ENCODE measurements at regions not wholly inside any gene's neighbourhood (a gene's known extent, or its start where the extent isn't known, plus 50 kb on each side); places are given as distances from the start of the nearest gene placed in this dataset.

DNA sequence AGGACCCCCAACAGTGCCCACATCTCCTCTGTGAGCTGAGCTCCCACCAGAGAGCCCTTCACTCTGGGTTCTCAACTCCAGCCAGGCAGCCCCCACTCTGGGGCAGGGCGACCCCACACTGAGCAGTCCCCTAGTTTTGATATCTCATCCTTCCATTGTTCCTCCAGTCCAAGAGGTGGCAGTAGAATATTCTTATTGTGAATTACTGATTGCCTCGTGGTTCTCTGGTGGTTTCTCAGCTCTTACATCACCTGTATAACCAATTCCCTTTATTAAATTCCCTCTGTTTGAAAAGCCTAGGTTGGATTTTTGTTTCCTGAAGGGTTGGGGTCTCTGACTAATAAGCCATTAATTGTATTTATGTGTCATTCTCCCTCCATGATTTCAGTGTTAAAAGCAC is 407.5 kb downstream of the SETD4 start:
- TF ChIP-seq EHMT2 (IDR thresholded peaks at IDR 0.05; ENCODE audit: low read depth) (no peak), MAZ (IDR thresholded peaks at IDR 0.05; ENCODE audit: borderline replicate concordance, low read depth, low read length) (no peak), EP300 (IDR thresholded peaks at IDR 0.05) (no peak), RNF2 (IDR thresholded peaks at IDR 0.05; ENCODE audit: borderline replicate concordance, low read depth) (no peak), KDM5A (IDR thresholded peaks at IDR 0.05) (no peak), RAD21 (conservative IDR thresholded peaks at IDR 0.05 in 1 of 2, IDR thresholded peaks at IDR 0.05 in 1 of 2) (no peak), BHLHE40 (IDR thresholded peaks at IDR 0.05; ENCODE audit: low read depth, low read length) (no peak), NR3C1 (IDR thresholded peaks at IDR 0.05) (no peak), KDM1A (IDR thresholded peaks at IDR 0.05; ENCODE audit: low read depth) (no peak), POLR2AphosphoS2 (conservative IDR thresholded peaks at IDR 0.05; ENCODE audit: low read length) (no peak)
- TF ChIP-seq, protein P1, sequence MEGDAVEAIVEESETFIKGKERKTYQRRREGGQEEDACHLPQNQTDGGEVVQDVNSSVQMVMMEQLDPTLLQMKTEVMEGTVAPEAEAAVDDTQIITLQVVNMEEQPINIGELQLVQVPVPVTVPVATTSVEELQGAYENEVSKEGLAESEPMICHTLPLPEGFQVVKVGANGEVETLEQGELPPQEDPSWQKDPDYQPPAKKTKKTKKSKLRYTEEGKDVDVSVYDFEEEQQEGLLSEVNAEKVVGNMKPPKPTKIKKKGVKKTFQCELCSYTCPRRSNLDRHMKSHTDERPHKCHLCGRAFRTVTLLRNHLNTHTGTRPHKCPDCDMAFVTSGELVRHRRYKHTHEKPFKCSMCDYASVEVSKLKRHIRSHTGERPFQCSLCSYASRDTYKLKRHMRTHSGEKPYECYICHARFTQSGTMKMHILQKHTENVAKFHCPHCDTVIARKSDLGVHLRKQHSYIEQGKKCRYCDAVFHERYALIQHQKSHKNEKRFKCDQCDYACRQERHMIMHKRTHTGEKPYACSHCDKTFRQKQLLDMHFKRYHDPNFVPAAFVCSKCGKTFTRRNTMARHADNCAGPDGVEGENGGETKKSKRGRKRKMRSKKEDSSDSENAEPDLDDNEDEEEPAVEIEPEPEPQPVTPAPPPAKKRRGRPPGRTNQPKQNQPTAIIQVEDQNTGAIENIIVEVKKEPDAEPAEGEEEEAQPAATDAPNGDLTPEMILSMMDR (IDR thresholded peaks at IDR 0.05), result no peak
- TF ChIP-seq, protein P2, sequence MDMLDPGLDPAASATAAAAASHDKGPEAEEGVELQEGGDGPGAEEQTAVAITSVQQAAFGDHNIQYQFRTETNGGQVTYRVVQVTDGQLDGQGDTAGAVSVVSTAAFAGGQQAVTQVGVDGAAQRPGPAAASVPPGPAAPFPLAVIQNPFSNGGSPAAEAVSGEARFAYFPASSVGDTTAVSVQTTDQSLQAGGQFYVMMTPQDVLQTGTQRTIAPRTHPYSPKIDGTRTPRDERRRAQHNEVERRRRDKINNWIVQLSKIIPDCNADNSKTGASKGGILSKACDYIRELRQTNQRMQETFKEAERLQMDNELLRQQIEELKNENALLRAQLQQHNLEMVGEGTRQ (IDR thresholded peaks at IDR 0.05), result no peak
- TF ChIP-seq, protein P3, sequence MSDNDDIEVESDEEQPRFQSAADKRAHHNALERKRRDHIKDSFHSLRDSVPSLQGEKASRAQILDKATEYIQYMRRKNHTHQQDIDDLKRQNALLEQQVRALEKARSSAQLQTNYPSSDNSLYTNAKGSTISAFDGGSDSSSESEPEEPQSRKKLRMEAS (IDR thresholded peaks at IDR 0.05), result no peak

Measured in A549 (cell line).